ENCODE measurements at regions not wholly inside any gene's neighbourhood (a gene's known extent, or its start where the extent isn't known, plus 50 kb on each side); places are given as distances from the start of the nearest gene placed in this dataset.

DNA sequence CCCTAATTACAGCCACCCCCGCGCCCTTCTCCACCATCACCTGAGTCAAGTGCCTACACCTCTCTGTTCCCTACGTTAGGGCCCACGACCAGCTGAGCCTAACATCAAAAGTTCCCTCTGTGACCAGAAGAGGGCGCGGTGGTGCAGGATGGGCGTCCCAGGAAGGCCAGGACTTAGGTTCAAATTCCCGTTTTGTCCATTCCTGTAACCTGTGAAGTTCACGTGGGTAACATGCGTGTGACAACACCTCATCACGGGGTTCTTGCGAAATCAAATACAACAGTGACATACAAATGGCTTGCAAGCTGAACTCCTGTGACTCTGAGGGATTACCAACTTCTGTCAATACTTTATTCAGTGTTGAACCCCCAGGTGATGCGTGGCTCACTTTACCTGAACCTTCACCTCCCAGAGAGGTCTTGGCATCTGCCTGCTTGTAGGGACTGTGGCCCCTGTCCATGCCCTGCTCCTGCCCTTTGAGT lies 207.9 kb downstream of the ARL4C start:
- DNase-seq: peak in 9 of 10 donors; percentile 34 to 90 (median 65)
- intact Hi-C loops (cut with DNase I): loop anchor here (1.0 kb wide), 1 partner anchor 212 kb away; no protein-coding TSS in a partner anchor

DNA sequence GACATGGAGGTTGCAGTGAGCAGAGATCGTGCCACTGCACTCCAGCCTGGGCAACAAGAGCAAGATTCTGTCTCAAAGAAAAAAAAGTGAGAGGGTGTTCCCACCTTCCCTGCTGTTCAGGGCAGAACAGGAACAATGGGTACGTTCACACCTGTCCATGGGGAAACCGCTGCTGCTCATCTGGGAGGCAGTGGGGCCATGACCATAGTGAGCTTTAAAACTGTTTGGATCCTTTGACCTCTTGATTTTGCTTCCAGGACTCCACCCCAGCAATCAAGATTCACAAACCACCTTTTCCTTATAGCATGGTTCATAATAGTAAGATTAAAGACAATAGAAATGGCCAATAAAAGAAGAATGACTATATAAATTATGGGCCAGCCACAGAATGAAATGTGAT lies 209.2 kb downstream of the ARL4C start:
- no peak for DNase-seq
- intact Hi-C loops (cut with DNase I): no loop called here

DNA sequence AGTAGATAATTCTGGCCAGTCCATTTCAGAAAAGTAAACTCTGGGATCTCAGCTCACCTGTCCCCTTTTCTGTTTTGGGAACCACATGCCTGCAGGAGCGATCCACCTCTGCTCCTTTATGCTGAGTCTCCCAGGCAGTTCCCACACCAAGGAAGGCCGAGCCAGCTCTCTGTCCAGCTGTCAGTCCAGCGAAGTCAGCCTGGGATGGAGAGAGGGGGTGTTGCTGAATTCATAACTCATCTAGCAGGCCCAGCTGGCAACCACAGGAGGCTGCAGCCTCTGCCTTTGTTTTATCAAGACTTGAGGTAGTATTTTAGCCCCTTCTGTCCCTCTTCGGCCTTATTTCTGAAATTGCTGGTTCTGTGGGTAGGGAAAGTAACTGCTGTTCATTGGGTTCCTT lies 209.9 kb downstream of the ARL4C start:
- intact Hi-C loops (cut with DNase I): no loop called here
- no peak for DNase-seq

DNA sequence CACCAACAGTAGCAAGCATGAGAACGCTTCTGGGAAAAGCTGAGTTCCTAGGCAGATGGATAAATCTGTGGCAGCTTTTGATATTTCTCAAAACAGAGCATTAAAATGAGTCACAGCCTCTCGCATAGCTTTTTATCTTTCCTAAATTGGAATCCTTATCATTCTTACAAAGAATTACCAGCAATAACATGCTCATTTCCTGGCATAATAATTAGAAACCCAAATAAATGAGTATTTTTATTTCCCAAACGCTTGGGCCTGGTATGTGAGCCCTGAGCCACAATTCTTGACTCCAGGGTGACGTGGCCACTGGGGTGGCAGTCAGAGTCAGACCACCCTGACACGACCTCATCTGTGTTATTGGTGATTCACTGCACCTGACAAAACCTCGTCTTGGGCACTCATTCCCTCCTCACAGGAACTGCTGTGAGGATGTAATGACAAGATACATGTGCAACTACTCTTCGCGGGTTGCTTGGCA lies 210.7 kb downstream of the ARL4C start:
- intact Hi-C loops (cut with DNase I): no loop called here
- no peak for DNase-seq

DNA sequence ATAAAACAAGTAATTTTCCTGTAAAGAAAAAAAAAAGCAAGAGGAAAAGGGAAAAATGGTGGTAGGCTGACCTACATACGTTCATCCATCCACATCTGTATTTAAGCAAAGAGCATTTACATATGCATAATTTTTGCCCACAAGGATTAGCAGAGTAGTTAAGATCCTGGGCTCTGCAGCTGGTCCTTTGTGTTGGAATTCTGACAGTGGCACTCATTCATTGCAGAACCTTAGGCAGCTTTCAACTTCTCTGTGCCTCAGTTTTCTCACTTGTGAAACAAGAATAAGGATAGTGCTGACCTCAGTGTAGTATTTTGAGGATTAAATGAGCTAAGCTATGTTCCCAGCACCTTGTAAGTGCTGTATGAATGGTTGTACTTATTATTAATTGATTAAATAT lies 211.3 kb downstream of the ARL4C start:
- intact Hi-C loops (cut with DNase I): no loop called here
- DNase-seq: no peak

DNA sequence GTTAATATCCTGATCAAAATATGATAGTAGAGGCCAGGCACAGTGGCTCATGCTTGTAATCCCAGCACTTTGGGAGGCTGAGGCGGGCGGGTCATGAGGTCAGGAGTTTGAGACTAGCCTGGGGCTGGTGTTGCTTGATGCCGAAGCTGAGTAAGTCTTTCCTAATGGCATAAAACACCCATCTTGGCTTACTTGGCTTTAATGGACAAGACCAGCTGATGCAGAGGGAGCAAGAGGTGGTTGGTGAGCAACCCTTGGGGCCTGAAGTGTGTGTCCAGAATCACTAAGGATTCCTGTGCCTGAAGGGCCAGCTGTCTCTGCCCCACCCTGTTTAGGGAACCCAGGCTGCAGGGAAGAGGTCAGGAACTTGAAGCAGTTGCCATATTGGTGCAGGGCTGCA lies 217.2 kb downstream of the ARL4C start:
- DNase-seq: peak in 1 of 10 donors; percentile 57
- intact Hi-C loops (cut with DNase I): no loop called here

DNA sequence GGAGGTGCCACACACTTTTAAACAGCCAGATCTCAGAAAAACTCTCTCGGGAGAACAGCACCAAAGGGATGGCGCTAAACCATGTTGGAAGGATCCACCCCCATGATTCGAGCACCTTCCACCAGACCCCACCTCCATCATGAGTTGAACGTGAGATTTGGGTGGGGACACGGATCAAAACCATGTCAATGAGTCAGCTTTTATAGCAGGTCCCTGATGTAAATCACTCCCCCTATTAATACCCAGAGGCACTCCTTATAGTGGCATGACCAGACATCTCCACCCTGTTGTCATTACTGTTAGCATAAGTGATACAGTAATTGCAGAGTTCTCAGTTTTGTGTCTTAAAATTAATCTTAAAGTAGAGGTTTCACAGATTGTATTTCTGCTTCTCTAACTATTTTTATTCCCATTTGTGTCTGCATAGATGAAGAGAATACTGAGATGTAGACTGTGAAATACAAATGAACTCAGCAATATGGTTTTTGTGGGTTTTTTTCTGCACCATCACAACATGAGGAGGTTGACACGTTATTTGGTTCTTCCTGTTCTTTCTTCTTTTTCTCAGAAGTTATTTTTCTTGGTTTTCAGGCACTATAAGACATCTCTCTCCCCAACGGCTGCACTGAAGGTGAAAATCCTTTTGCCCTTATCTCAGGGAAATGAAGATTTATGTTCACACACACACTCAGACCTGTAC lies 218.2 kb downstream of the ARL4C start:
- intact Hi-C loops (cut with DNase I): no loop called here
- DNase-seq: no peak

DNA sequence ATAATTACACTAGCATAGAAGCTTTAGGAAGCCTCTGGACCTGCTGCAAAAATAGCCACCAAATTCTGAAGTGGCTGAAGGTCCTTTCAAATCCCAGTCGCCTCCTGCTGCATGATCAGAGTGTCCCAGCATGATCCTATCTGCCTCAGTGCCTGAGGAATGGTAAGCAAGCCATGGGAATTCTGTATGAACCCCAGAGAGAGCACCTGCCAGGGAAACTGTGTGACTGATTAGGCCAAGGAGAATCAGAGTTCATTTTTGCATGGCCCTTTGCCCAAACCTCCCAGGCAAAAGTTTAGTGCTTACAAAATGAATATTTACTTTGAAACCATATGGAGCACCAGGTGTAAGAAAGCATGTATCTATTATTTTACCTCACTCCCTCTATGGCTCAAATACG lies 221.4 kb downstream of the ARL4C start:
- intact Hi-C loops (cut with DNase I): no loop called here
- no peak for DNase-seq

DNA sequence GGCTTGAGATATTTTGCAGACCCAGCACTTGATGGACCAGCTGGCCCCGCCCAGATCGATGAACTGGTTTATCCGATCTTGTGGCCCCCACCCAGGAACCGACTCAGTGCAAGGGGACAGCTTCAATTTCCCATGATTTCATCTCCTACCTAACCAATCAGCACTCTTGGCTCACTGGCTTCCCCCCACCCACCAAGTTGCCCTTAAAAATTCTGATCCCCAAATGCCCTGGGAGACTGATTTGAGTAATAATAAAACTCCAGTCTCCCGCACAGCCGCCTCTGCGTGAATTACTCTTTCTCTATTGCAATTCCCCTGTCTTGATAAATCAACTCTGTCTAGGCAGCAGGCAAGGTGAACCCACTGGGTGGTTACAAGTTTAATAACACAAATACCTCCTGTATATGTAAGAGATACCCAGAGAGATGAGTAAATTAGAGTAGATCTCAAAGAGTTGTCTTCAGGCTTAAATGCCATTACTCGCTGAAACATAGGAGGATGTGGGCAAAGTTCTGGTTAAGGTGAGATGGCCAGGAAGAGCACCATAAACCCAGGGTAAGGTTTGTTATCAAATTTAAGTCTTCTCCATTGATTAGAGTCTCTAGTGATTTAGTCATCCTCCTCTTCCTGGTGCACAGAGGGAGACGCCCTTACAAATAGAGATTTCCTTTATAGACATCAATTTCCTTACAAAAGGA lies 222.8 kb downstream of the ARL4C start:
- DNase-seq: no peak
- intact Hi-C loops (cut with DNase I): no loop called here

DNA sequence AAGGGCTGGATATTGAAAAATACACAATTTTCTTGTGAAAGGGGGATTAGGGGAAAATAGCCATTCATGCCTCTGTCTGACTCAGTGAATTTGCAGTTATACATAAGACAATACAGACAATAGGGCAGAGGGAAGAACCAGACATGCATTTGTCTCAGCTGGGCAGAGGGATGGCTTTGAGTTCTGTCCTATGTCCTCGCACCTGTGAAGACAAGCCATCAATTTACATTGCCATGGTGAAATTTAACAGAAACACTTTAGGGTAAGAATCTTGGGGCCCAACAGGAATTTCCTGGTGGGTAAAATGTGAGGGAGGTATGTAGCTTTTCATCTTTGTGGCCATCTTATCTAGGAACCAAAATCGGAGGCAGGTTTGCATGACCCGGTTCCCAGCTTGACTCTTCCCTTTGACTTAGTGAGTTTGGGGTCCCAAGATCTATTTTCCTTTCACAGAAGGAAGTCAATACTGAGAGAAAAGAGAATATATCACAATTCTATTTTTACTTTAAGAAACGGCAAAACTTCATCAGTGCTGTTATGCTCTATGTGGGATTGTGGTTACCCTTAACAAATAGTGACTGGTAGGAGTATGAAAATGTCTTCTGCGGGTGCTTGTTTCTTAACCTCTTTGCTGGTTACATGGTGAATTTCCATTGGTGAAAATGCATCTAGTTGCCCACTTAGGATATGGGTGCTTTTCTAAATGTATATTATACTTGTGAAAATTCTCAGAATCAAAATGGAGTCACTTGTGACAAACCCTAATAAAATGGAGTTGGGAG lies 221.8 kb downstream of the SPP2 start:
- intact Hi-C loops (cut with DNase I): no loop called here

DNA sequence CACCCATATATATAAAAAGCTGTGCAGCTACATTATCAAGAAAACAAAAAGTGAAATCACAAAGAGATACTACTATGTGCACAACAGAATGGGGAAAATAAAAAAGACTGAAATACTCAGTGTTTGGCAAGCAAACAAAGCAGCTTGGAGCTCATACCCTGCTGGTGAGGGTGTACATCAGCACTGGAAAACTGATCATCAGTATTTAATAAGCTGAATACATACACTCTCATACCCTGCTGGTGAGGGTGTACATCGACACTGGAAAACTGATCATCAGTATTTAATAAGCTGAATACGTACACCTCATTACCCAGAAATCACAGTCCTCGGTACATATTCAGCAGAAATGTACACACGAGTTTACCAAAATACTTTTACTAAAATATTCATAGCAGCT lies 220.8 kb downstream of the SPP2 start:
- intact Hi-C loops (cut with DNase I): no loop called here
- DNase-seq: no peak

More for the DNA sequence above, 221.8 kb downstream of the SPP2 start:
- DNase-seq: no peak

DNA sequence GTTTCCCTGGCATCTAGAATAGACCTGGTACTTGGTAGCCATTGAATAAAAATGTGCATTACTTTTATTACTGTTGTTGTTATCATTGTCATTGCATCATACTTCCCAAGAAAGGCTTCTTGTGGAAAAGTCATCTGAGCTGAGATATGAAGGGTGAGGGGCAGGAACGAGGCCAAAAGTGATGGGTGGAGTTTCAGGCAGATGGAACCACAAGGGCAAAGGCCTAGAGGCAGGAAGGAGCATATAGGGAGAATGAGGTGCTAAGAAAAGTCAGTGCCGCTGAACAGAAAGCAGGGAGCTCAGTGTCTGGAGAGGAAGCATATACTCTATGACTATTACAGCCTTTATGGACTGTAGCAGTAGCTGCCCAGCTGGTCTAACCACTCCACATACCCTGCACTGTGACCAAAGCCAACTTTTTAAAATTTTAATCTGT lies 219.3 kb downstream of the SPP2 start:
- DNase-seq: no peak
- intact Hi-C loops (cut with DNase I): no loop called here

DNA sequence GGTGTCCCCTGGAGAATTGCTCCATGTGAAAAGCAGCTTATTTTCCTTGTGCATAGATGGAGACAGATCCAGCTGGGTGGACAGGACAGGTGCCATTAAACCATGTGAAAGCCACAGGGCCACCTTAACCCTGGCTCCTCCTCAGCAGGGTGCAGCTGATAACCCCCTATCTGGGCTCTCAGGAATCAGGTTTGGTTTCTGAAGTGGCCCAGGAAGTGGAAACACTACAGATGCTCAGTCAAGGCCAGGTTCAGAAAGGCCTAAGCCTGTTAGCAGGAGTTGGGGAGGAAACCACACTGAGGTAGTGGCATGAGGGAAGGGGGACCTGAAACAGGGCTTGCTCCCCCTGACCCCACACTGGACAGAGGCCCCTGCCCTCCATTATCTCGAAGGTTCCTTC lies 217.0 kb downstream of the SPP2 start:
- DNase-seq: no peak
- intact Hi-C loops (cut with DNase I): no loop called here

DNA sequence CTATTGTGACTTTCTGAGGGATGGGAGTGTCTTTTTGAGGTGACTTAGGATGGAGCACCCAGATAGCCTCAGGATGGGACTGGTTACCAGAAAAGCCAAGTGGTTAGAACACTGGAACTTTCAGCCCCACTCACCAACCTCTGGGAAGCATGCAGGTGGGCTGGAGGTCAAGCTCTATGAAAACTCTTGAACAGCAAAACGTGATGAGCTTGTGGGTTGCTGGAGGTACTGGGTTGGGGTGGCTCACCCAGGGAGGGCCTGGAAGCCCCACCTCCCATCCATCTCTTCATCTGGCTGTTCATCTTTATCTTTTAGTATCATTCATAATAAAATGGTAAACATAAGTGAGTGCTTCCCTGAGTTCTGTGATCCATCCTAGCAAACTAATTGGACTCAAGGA lies 216.4 kb downstream of the SPP2 start:
- no peak for DNase-seq
- intact Hi-C loops (cut with DNase I): no loop called here

DNA sequence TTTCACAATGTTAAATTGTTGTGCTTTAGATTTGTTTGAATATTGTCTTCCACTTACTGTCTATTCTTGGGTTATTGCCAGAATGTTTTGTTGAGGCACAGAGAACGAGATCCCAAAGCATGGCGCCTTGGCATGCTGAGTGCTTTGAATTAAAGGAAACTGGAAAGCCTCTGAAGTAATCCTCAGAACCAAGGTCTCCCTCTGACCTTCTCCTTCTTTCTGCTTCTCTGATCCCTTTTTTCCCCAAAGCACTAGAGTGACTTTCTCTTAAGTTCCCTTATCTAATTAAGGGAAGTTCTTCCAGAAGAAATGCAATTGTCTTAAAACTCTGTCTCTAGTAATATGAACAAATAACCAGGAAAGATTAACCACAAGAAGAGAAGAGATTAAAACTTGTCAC lies 214.7 kb downstream of the SPP2 start:
- intact Hi-C loops (cut with DNase I): no loop called here
- no peak for DNase-seq

DNA sequence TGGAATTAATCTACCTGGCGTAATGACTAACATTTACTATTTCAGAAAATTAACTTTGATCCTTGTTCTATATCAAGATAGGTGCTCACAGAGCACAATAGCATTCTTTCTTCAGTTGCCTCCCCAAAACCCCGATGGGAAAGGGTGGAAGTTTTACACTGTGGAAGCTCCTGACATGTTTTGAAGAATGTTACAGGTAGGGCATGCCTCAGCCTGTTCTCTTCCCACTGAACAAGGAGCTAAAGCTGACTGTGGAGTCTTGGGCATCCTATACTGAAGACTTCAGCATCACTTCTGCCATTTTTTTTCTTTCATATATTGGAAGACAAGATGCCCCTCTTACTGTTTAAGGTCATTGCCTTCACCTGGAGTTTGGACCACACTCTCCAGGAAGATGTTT lies 211.2 kb downstream of the SPP2 start:
- DNase-seq: no peak
- intact Hi-C loops (cut with DNase I): no loop called here

DNA sequence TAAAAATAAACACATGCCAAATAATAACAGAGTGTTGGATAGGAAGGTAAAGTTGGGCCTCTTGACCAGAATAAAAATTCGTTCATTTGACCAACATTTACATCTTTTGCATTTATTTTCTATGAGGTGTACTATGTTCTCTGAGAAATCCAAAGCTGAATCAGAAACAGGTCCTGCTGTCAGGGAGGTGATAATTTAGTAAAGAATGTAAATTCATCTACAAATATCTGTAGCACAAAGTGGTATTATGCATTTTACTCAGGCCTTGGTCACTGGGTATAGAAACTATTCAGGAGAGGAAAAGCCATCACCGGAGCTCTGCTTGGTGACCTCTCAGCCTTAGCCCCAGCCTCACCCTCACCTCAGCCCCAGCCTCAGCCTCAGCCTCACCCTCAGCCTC lies 208.9 kb downstream of the SPP2 start:
- no peak for DNase-seq
- intact Hi-C loops (cut with DNase I): no loop called here

DNA sequence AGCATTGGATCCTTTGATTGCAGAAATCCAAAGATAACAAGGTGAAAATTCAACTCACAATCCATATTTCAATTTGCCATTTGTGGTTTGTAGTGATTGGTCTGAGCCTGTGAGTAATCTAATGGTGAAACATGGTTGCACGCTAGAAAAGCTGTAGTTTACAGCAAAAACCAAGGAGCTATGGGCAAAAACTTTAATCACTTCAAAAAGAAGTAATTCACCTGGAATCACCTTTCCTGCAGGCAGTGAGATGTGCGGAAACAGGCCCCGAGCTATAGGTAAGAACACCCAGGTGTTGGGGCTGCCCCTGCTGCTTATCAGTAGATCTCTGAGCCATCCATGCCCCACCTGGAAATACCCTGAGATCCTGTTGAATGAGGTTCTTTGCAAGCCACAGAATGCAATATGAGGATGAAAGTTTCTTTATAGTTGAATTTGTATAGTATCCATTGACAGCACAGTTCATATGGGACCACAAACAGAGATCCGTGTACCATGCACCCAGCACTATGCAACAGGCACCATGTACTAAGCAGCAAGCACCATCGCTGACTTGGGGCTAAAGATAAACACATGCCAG lies 208.2 kb downstream of the SPP2 start:
- intact Hi-C loops (cut with DNase I): no loop called here
- no peak for DNase-seq

DNA sequence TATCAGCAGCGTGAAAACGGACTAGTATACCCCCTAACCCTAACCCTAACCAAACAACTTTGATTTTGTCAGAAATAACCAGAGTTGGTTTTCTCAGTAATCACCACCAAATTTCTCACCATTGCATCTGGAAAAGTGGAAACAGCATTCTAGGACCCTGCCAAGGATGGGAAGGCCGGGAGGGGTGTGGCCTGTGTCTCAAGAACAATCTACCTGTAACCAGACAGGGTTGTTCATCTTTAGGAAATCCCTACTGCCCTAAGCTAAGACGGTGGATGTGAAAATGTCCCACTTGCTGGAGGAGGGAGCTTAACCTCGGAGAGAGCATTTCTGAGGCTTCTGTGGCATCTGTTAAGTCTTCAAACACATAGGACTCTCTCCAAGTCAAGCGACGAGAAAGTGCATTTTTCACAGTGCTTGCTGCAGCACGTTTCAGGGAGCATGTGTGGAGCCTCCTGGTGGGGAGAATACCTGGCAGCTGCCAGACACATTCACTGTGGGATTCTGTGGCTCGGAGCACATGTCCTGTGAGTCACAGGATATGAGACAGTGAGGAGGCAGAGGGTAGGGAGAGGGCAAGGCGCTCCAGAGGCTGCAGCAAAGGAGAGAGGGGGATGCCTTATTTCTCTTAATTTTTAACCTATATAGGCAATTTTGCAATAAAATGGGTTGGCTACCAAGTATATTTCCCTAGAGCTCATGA lies 207.5 kb downstream of the SPP2 start:
- intact Hi-C loops (cut with DNase I): no loop called here
- DNase-seq: peak in 7 of 10 donors; percentile 39 to 90 (median 62)

DNA sequence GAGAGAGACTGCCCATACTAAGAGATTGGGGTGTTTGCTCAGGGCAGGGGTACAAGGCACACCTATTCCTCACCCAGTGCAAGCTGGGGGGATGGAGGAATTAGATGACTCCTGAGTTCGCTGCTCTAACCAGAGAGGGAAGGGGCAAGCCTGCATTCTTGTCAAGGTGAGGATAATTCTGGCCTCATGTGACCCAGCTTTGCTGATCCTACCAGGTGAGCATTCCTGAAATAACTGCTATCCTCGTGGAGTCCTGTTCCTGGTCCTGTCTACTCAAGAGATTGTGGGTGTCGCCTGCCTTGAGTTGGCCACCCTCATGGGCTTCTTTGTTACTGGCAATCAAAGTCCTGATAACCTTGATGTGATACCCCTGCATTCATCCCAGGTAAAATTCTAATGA lies 206.0 kb downstream of the SPP2 start:
- no peak for DNase-seq
- intact Hi-C loops (cut with DNase I): no loop called here
